Heart right ventricle (tissue), 16 donors: ENCODE measurements at regions not wholly inside any gene's neighbourhood (a gene's known extent, or its start where the extent isn't known, plus 50 kb on each side); places are given as distances from the start of the nearest gene placed in this dataset.
A peak's percentile ranks its signal among the peaks of the same experiment; 100 is the strongest.

Experiments used
- ATAC-seq, 8 donors: fragments of 200-7000 bp; cut with Tn5 transposase; one replicate each; pipeline ENCODE4 v1.9.1; 2020; ENCODE audit warnings: mild to moderate bottlenecking in 8 of 8, moderate library complexity in 8 of 8, moderate number of reproducible peaks in 1 of 8
- DNase-seq, 2 donors: peaks; one replicate each; pipeline ENCODE4 v3.0.0-alpha.2; 2020
- H3K27ac ChIP-seq, 10 donors: fragments of 200-600 bp; sonication (generic) in 2 of 10; one replicate each; pipeline versions ENCODE4 v1.5.0 to v1.8.0; 2020 to 2022; ENCODE audit warnings: mild to moderate bottlenecking in 3 of 10
- H3K27me3 ChIP-seq, 7 donors: fragments of 200-600 bp; one replicate each; pipeline ENCODE4 v1.8.0; 2021 to 2022; ENCODE audit warnings: mild to moderate bottlenecking in 2 of 7
- H3K36me3 ChIP-seq, 9 donors: fragments of 200-600 bp; sonication (generic) in 1 of 9; one replicate each; pipeline versions ENCODE4 v1.5.0 to v1.8.0; 2020 to 2022; ENCODE audit warnings: mild to moderate bottlenecking in 2 of 9
- H3K4me1 ChIP-seq, 9 donors: fragments of 200-600 bp; sonication (generic) in 1 of 9; one replicate each; pipeline versions ENCODE4 v1.5.0 to v1.8.0; 2020 to 2022; ENCODE audit warnings: mild to moderate bottlenecking in 4 of 9
- H3K4me3 ChIP-seq, 10 donors: fragments of 200-600 bp; sonication (generic) in 2 of 10; one replicate each; pipeline versions ENCODE4 v1.5.0 to v1.8.0; 2020 to 2022; ENCODE audit warnings: mild to moderate bottlenecking in 7 of 10, moderate library complexity in 2 of 10
- H3K9me3 ChIP-seq, 11 donors: fragments of 200-600 bp in 10 of 11; sonication (generic) in 2 of 11; one replicate each; pipeline versions ENCODE4 v1.5.0 to v1.8.0; 2013 to 2022; ENCODE audit warnings: mild to moderate bottlenecking in 2 of 11, control low read depth in 1 of 11, moderate library complexity in 1 of 11
- WGBS, 2 donors: extraction: QIAGEN DNeasy Blood & Tissue Kit; methylation state at CpG; one replicate each; pipeline ENCODE4 v1.1.7; 2013; ENCODE audit warnings: inconsistent platforms in 1 of 2; 5-methylcytosine and 5-hydroxymethylcytosine counted together
- intact Hi-C, 10 donors: fragments of 100-400 bp; cut with DNase I; formaldehyde crosslinking; loops; one replicate each; pipeline versions ENCODE4 v1.11.1 to v1.14.2; 2022
- TF ChIP-seq, protein P1 (sequence below), 9 donors: fragments of 200-600 bp; sonication (generic) in 2 of 9; IDR thresholded peaks; one replicate each; pipeline versions ENCODE4 v1.5.0 to v1.8.0; 2021 to 2022; ENCODE audit warnings: antibody characterized with exemption in 9 of 9, mild to moderate bottlenecking in 5 of 9, moderate library complexity in 1 of 9
- donor health status: Arrhythmogenic right ventricular cardiomyopathy.
- donor health status: ischemic (EF 13 %, LVEDD 7.1; RV severe dilation, severe dysfunction).
- donor health status: healthy with polysubstance abuse.
- donor health status: DM: no; HTN: yes; CAD: no.
- donor health status: DM: no; HTN: no; CAD: no.
- donor health status: ischemic (EF 25% LVEDD 6.9; RV normal size, moderate dysfunction).
- donor health status: ischemic (EF 25% LVEDD 5.7; RV mildly dilated, moderate dysfunction).
- donor health status: healthy.
- donor health status: DM: yes; HTN: yes; CAD: no.
- donor health status: Ischemic cardiomyopathy.
- donor health status: ischemic (EF 35%, LVEDD 5.7; RV mildly dilated, moderate dysfunction).
- donor health status: nonischemic (EF 11% LVEDD 7.7; RV severe dilation, severe dysfunction).
- donor health status: DM: yes; HTN: yes; CAD: no.
- donor health status: PGD.
- donor health status: ischemic (EF 29% LVEDD 5.4; RV normal size, mild dysfunction).
- donor health status: nonischemic (EF 23%, LVEDD 6.1; RV moderate dilation, normal function).

GRCh38 chr18:47549021-47549540, 297.6 kb upstream of the SKOR2 start:
- WGBS, 2 donors, result 43 to 56% methylated on average over 2 of the region's 2 CpGs
- ATAC-seq (peak in 5 of 8 donors; percentile 37 to 82 (median 72)), DNase-seq (peak in 1 of 2 donors; percentile 9)
- peaks cover 0 to 5% (median 0%) of the 10 kb centered on the region in 9 donors for H3K4me1 ChIP-seq
- H3K4me3 ChIP-seq, result no peak overlapping the region
- TF ChIP-seq, protein P1, sequence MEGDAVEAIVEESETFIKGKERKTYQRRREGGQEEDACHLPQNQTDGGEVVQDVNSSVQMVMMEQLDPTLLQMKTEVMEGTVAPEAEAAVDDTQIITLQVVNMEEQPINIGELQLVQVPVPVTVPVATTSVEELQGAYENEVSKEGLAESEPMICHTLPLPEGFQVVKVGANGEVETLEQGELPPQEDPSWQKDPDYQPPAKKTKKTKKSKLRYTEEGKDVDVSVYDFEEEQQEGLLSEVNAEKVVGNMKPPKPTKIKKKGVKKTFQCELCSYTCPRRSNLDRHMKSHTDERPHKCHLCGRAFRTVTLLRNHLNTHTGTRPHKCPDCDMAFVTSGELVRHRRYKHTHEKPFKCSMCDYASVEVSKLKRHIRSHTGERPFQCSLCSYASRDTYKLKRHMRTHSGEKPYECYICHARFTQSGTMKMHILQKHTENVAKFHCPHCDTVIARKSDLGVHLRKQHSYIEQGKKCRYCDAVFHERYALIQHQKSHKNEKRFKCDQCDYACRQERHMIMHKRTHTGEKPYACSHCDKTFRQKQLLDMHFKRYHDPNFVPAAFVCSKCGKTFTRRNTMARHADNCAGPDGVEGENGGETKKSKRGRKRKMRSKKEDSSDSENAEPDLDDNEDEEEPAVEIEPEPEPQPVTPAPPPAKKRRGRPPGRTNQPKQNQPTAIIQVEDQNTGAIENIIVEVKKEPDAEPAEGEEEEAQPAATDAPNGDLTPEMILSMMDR (IDR thresholded peaks at IDR 0.05), result no peak
- no peaks in the 10 kb centered on the region for H3K36me3 ChIP-seq
- H3K27ac ChIP-seq, result no peak overlapping the region
- intact Hi-C loops, result no loop called here
- no peaks in the 10 kb centered on the region for H3K9me3 ChIP-seq
- H3K27me3 ChIP-seq, result peaks cover 0 to 63% (median 42%) of the 10 kb centered on the region in 7 donors

- Histone ChIP-seq H3K4me1 (peaks cover 0 to 5% (median 0%) of the 10 kb centered on the region in 9 donors), H3K9me3 (no peaks in the 10 kb centered on the region), H3K4me3 (no peak overlapping the region), H3K27ac (no peak overlapping the region), H3K27me3 (peaks cover 0 to 72% (median 51%) of the 10 kb centered on the region in 7 donors), H3K36me3 (no peaks in the 10 kb centered on the region)
- 83 to 86% methylated on average over 6 of the region's 6 CpGs for WGBS, 2 donors
- DNase-seq, result no peak
- intact Hi-C loops, result no loop called here
- ATAC-seq, result no peak
- TF ChIP-seq, protein P1 (IDR thresholded peaks at IDR 0.05), result no peak
Observed at GRCh38 chr18:47547539-47548202, 296.2 kb upstream of the SKOR2 start.

GRCh38 chr18:47545613-47546012, 294.2 kb upstream of the SKOR2 start:
- Histone ChIP-seq H3K4me3 (no peak overlapping the region), H3K4me1 (peaks cover 0 to 5% (median 0%) of the 10 kb centered on the region in 9 donors), H3K9me3 (no peaks in the 10 kb centered on the region), H3K36me3 (no peaks in the 10 kb centered on the region), H3K27me3 (peaks cover 0 to 71% (median 51%) of the 10 kb centered on the region in 7 donors), H3K27ac (no peak overlapping the region)
- intact Hi-C loops, result no loop called here
- ATAC-seq, result no peak
- 54 to 65% methylated on average over 6 of the region's 6 CpGs for WGBS, 2 donors
- TF ChIP-seq, protein P1 (IDR thresholded peaks at IDR 0.05), result no peak
- DNase-seq, result no peak

DNA sequence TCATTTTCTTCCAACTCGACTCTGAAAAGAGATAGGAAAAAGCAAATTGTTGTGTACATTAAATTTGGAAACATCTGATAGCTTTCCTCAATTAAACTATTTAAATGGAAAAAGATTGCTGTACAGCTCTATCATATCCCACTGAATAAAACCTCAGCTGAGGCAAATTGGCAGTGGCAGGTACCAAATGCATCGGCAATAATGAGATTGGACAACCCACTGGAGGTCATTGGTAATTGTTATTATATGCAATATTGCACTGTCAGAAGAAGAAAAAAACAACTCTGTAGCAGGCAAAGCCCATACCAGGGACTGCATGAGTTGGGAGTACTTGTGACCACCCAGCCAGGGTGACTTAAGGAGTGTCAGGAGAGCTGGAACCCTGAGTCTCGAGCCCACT, 291.6 kb upstream of the SKOR2 start:
- no peaks in the 10 kb centered on the region for H3K9me3 ChIP-seq
- ATAC-seq, result no peak
- 80 to 82% methylated on average over 3 of the region's 3 CpGs for WGBS, 2 donors
- no peaks in the 10 kb centered on the region for H3K4me1 ChIP-seq
- H3K27me3 ChIP-seq, result peaks cover 0 to 65% (median 41%) of the 10 kb centered on the region in 7 donors
- H3K27ac ChIP-seq, result no peak overlapping the region
- H3K4me3 ChIP-seq, result no peak overlapping the region
- TF ChIP-seq, protein P1 (IDR thresholded peaks at IDR 0.05), result no peak
- H3K36me3 ChIP-seq, result no peaks in the 10 kb centered on the region
- intact Hi-C loops, result no loop called here
- no peak for DNase-seq
